ENCODE measurements at regions not wholly inside any gene's neighbourhood (a gene's known extent, or its start where the extent isn't known, plus 50 kb on each side); places are given as distances from the start of the nearest gene placed in this dataset.

DNA sequence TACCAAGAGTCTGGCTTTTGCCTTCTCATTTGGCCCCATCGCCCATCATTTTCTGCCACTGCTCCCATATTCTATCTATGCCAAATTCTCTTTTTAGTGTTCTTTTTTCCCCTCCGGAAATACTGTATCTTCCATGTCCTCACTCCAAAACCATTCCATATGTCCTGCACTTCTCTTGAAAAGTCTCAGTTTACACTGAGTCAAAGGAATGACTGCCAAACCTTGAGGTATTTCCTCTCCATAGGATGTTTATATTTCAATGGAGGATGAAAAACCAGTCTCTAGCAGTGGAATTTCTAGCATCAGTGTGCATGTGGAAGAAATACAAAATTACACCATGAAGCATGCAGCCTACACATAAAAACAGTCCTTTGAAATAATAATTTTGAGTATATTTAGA is 121.4 kb upstream of the PHYHIPL start:
- Histone ChIP-seq H3K4me3 (no peak overlapping the region), H3K9me3 (no peaks in the 10 kb centered on the region), H3K4me1 (no peaks in the 10 kb centered on the region), H3K27me3 (ENCODE audit: low read depth) (no peaks in the 10 kb centered on the region), H3K36me3 (no peaks in the 10 kb centered on the region), H3K27ac (no peak overlapping the region)
- DNase-seq (no peak), ATAC-seq (no peak)
- intact Hi-C loops (cut with DNase I), result no loop called here
- TF ChIP-seq, protein P1, sequence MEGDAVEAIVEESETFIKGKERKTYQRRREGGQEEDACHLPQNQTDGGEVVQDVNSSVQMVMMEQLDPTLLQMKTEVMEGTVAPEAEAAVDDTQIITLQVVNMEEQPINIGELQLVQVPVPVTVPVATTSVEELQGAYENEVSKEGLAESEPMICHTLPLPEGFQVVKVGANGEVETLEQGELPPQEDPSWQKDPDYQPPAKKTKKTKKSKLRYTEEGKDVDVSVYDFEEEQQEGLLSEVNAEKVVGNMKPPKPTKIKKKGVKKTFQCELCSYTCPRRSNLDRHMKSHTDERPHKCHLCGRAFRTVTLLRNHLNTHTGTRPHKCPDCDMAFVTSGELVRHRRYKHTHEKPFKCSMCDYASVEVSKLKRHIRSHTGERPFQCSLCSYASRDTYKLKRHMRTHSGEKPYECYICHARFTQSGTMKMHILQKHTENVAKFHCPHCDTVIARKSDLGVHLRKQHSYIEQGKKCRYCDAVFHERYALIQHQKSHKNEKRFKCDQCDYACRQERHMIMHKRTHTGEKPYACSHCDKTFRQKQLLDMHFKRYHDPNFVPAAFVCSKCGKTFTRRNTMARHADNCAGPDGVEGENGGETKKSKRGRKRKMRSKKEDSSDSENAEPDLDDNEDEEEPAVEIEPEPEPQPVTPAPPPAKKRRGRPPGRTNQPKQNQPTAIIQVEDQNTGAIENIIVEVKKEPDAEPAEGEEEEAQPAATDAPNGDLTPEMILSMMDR (IDR thresholded peaks at IDR 0.05), result no peak

DNA sequence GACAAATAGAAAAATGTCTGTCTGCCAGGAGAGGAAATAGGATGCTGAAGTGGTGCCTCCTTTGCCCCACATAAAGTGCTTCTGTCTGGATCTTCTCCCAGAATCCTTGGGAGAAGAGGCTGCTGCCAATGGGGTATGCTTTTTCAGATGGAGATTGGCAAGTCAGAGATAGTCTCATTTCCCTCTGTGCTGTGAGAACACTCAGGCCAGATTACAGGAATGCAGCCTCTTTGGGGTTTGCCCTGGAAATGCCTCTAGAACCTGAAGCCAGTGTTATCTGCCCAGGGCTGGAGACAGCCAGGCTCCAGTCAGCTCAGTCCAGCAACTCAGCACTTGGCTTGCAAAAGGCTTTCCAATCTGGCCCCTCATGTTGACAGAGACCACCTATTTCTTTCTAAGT is 119.1 kb upstream of the PHYHIPL start:
- Histone ChIP-seq H3K4me3 (no peak overlapping the region), H3K36me3 (no peaks in the 10 kb centered on the region), H3K9me3 (no peaks in the 10 kb centered on the region), H3K27me3 (ENCODE audit: low read depth) (no peaks in the 10 kb centered on the region), H3K4me1 (no peaks in the 10 kb centered on the region), H3K27ac (no peak overlapping the region)
- intact Hi-C loops (cut with DNase I), result no loop called here
- TF ChIP-seq, protein P1 (IDR thresholded peaks at IDR 0.05), result no peak
- DNase-seq (no peak), ATAC-seq (no peak)

DNA sequence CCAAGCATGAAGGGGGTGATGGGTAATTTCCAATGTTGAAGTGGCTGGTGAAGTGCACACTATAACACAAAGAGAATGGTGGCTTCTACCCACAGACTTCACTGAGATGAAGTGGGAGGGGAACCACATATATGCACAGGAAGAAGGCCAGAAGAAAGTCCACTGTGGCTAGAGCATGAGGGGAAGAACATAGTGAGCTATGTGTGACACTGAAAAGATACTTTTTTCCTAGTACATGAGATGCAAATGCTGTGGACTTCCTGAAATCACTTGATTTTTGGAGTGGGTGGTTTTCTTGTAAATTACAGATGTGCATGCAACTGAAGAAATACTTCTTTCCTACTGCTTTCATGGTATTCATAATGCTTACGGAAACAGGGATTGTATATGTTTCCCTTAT is 115.6 kb upstream of the PHYHIPL start:
- H3K27me3 ChIP-seq (ENCODE audit: low read depth), result no peaks in the 10 kb centered on the region
- H3K4me1 ChIP-seq, result no peaks in the 10 kb centered on the region
- H3K9me3 ChIP-seq, result no peaks in the 10 kb centered on the region
- H3K27ac ChIP-seq, result no peak overlapping the region
- intact Hi-C loops (cut with DNase I), result no loop called here
- DNase-seq, result no peak
- H3K36me3 ChIP-seq, result no peaks in the 10 kb centered on the region
- TF ChIP-seq, protein P1 (IDR thresholded peaks at IDR 0.05), result no peak
- no peak overlapping the region for H3K4me3 ChIP-seq
- ATAC-seq, result no peak

DNA sequence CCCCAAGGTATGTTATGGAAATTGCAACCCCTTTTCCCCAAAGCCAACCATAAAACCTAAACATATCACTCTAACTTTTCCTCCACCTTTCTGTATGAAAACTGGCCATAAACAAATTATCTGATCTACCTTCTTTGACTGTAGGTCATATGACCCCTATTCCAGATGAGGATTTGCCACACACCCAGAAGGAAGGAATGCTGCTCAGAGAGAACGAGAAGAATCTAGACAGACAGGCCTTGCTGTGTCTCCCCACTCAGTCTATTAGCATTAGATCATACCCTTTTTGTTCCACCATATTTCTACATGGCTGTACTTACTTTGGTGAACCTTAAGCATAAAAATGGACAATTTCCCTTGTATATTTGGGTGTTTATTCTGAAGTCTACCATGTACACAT is 113.0 kb upstream of the PHYHIPL start:
- TF ChIP-seq, protein P1 (IDR thresholded peaks at IDR 0.05), result no peak
- intact Hi-C loops (cut with DNase I), result no loop called here
- Histone ChIP-seq H3K27me3 (ENCODE audit: low read depth) (no peaks in the 10 kb centered on the region), H3K4me1 (no peaks in the 10 kb centered on the region), H3K9me3 (no peaks in the 10 kb centered on the region), H3K4me3 (no peak overlapping the region), H3K27ac (no peak overlapping the region), H3K36me3 (no peaks in the 10 kb centered on the region)
- ATAC-seq, result no peak
- DNase-seq, result no peak

DNA sequence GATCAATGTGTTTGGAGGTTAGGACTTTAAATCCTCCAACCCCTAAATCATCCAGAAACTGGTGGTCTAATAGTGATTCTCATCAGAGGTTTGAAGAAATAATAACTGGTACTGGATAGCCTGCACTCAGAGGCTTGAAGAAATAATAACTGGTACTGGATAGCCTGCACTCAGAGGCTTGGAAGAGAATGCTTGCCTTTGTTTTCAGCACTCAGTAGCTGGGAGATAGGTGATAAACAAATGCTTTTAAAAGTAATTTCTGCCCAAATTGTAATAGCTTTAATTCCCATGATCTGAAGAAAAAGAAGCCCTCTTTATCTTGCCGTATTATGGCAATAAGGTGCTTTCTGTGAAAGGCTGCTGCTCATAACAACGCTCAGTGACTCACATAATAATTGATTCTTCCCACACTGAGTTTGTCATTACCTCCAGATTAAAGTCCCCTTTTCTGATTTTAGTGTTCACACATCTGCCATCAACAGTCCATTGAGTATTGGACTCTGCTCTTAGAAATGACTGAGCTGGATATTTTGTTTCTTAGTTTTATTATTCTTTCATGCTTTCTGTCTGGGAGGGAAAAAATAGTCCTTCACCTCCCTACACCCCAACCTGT is 112.3 kb upstream of the PHYHIPL start:
- DNase-seq, result no peak
- H3K27ac ChIP-seq, result no peak overlapping the region
- H3K36me3 ChIP-seq, result no peaks in the 10 kb centered on the region
- H3K27me3 ChIP-seq (ENCODE audit: low read depth), result no peaks in the 10 kb centered on the region
- intact Hi-C loops (cut with DNase I), result no loop called here
- TF ChIP-seq, protein P1 (IDR thresholded peaks at IDR 0.05), result no peak
- H3K4me3 ChIP-seq, result no peak overlapping the region
- H3K9me3 ChIP-seq, result no peaks in the 10 kb centered on the region
- no peaks in the 10 kb centered on the region for H3K4me1 ChIP-seq
- ATAC-seq, result no peak

Data from lower lobe of right lung (tissue), 2 donors.